A549 (cell line): ENCODE measurements at regions not wholly inside any gene's neighbourhood (a gene's known extent, or its start where the extent isn't known, plus 50 kb on each side); places are given as distances from the start of the nearest gene placed in this dataset.

Experiments used
- ATAC-seq, 2 experiments: fragments of 200-7000 bp in 1 of 2; fragments of >200 bp in 1 of 2; cut with Nextera tagmentation in 1 of 2; cut with Tn5 transposase in 1 of 2; 3 replicates each; pipeline versions ENCODE4 v1.8.0 to v1.9.1; 2018 to 2020; ENCODE audit warnings: mild to moderate bottlenecking in 1 of 2, moderate library complexity in 1 of 2
- CTCF ChIA-PET: fragments of 300-600 bp; sonication (Branson Sonifier 250); formaldehyde crosslinking; extraction: SDS; loops from one replicate; lab custom pipeline; 2021; ENCODE audit warnings: antibody characterized with exemption, inconsistent platforms; lab: Yijun Ruan, JAX
- POLR2A ChIA-PET: fragments of 350-600 bp; formaldehyde crosslinking; extraction: SDS; loops from one replicate; lab custom pipeline; 2021; ENCODE audit warnings: antibody characterized with exemption, inconsistent platforms; lab: Yijun Ruan, JAX
- DNase-seq, 2 experiments: peaks; one replicate each; pipeline versions ENCODE4 v3.0.0 to v3.0.0-alpha.2; 2011 to 2016; ENCODE audit warnings: low read depth in 1 of 2, low spot score in 1 of 2
- FAIRE-seq: peaks from 2 replicates; lab custom pipeline; 2011; peaks lifted over from hg19 to GRCh38; lab: Jason Lieb, UNC
- H3K27ac ChIP-seq, 2 experiments: fragments of >200 bp; sonication (Bioruptor Twin); formaldehyde crosslinking; 3 replicates each; pipeline ENCODE4 v1.5.1; 2016 to 2017
- H3K4me1 ChIP-seq: fragments of >200 bp; sonication (Bioruptor Twin); formaldehyde crosslinking; 3 replicates; pipeline ENCODE4 v1.6.1; 2016
- H3K4me2 ChIP-seq: fragments of >200 bp; sonication (Bioruptor Twin); formaldehyde crosslinking; 3 replicates; pipeline ENCODE4 v1.6.1; 2016
- H3K4me3 ChIP-seq: fragments of >200 bp; sonication (Bioruptor Twin); formaldehyde crosslinking; 3 replicates; pipeline ENCODE4 v1.5.1; 2016
- H3K9me3 ChIP-seq: fragments of >200 bp; sonication (Bioruptor Twin); formaldehyde crosslinking; 3 replicates; pipeline ENCODE4 v1.6.1; 2016
- BCL3 ChIP-seq: fragments of >200 bp; sonication (Bioruptor Twin); formaldehyde crosslinking; IDR thresholded peaks from 3 replicates; pipeline ENCODE4 v1.6.1; 2016
- CBX2 ChIP-seq: fragments of 200-600 bp; sonication (generic); IDR thresholded peaks from 2 replicates; pipeline ENCODE4 v1.6.1; 2016; ENCODE audit warnings: low read depth, mild to moderate bottlenecking, borderline replicate concordance
- CEBPB ChIP-seq, 2 experiments: fragments of >200 bp in 1 of 2; sonication (Bioruptor Twin) in 1 of 2; formaldehyde crosslinking in 1 of 2; IDR thresholded peaks; 2 replicates each; pipeline ENCODE4 v1.6.1; 2012 to 2016
- E2F6 ChIP-seq: IDR thresholded peaks from 2 replicates; pipeline ENCODE4 v1.6.1; 2012; ENCODE audit warnings: low read depth, borderline replicate concordance
- EHF ChIP-seq: fragments of 250-450 bp; sonication (Bioruptor Pico); IDR thresholded peaks from 2 replicates; pipeline ENCODE4 v1.5.0; 2020; ENCODE audit warnings: mild to moderate bottlenecking
- EHMT2 ChIP-seq: fragments of 200-600 bp; sonication (generic); IDR thresholded peaks from 2 replicates; pipeline ENCODE4 v1.6.1; 2016; ENCODE audit warnings: antibody characterized with exemption, low read depth, mild to moderate bottlenecking, moderate library complexity
- FOSB ChIP-seq: fragments of 250-450 bp; sonication (Bioruptor Pico); IDR thresholded peaks from 2 replicates; pipeline ENCODE4 v1.5.0; 2020; ENCODE audit warnings: mild to moderate bottlenecking, moderate library complexity
- FOXS1 ChIP-seq: fragments of 250-450 bp; sonication (Bioruptor Pico); IDR thresholded peaks from 2 replicates; pipeline ENCODE4 v1.5.0; 2020; ENCODE audit warnings: mild to moderate bottlenecking, moderate library complexity
- HDAC2 ChIP-seq: fragments of 200-600 bp; sonication (generic); IDR thresholded peaks from 2 replicates; pipeline ENCODE4 v1.6.1; 2016
- HOXB5 ChIP-seq: fragments of 250-450 bp; sonication (Bioruptor Pico); IDR thresholded peaks from 2 replicates; pipeline ENCODE4 v1.5.0; 2020; ENCODE audit warnings: mild to moderate bottlenecking, moderate library complexity
- JUNB ChIP-seq: fragments of >200 bp; sonication (Bioruptor Twin); formaldehyde crosslinking; IDR thresholded peaks from 2 replicates; pipeline ENCODE4 v1.6.1; 2016
- KDM1A ChIP-seq: fragments of 200-600 bp; sonication (generic); IDR thresholded peaks from 2 replicates; pipeline ENCODE4 v1.6.1; 2016; ENCODE audit warnings: low read depth, mild to moderate bottlenecking
- MAX ChIP-seq: IDR thresholded peaks from 2 replicates; pipeline ENCODE4 v1.6.1; 2012
- NPAS2 ChIP-seq: fragments of 250-450 bp; sonication (Bioruptor Pico); IDR thresholded peaks from 2 replicates; pipeline ENCODE4 v1.8.0; 2022; ENCODE audit warnings: mild to moderate bottlenecking, moderate library complexity, borderline replicate concordance
- POLR2A ChIP-seq: IDR thresholded peaks from 2 replicates; pipeline ENCODE4 v1.6.1; 2012; ENCODE audit warnings: mild to moderate bottlenecking, low read length
- RAD21 ChIP-seq, 2 experiments: fragments of >200 bp in 1 of 2; sonication (Bioruptor Twin) in 1 of 2; formaldehyde crosslinking in 1 of 2; IDR thresholded peaks in 1 of 2; conservative IDR thresholded peaks in 1 of 2; 2 replicates in 1 of 2; 3 replicates in 1 of 2; pipeline ENCODE4 v1.6.1; 2012 to 2018; ENCODE audit warnings: inconsistent platforms in 1 of 2
- SMC3 ChIP-seq: fragments of >200 bp; sonication (Bioruptor Twin); formaldehyde crosslinking; IDR thresholded peaks from 3 replicates; pipeline ENCODE4 v1.6.1; 2018; ENCODE audit warnings: inconsistent platforms
- SREBF2 ChIP-seq: fragments of 450-650 bp; IDR thresholded peaks from 2 replicates; pipeline ENCODE4 v1.6.1; 2014; ENCODE audit warnings: mild to moderate bottlenecking, moderate library complexity
- ZC3H11A ChIP-seq: fragments of 450-650 bp; IDR thresholded peaks from 2 replicates; pipeline ENCODE4 v1.6.1; 2014; ENCODE audit warnings: antibody characterized with exemption, mild to moderate bottlenecking
- ZSCAN20 ChIP-seq: fragments of 250-450 bp; sonication (Bioruptor Pico); IDR thresholded peaks from 2 replicates; pipeline ENCODE4 v1.8.0; 2022; ENCODE audit warnings: mild to moderate bottlenecking, moderate library complexity
- WGBS: methylation state at CpG from one replicate; pipeline ENCODE4 v1.1.6; 2017; ENCODE audit errors: missing lambda C conversion rate; 5-methylcytosine and 5-hydroxymethylcytosine counted together

- no peak overlapping the region for H3K27ac ChIP-seq
- CTCF ChIA-PET: interaction anchor here (1.5 kb wide), 1 partner anchor 12 kb away, joined by 4 read pairs; no protein-coding TSS in a partner anchor
- WGBS: 20% methylated on average over 5 of the region's 5 CpGs
- DNase-seq: no peak
- H3K9me3 ChIP-seq: no peaks in the 10 kb centered on the region
- no peaks in the 10 kb centered on the region for H3K4me1 ChIP-seq
- no peak for ATAC-seq
- TF ChIP-seq EHMT2 (no peak), EHF (CRISPR knock-in tag) (no peak), E2F6 (no peak), FOSB (no peak), RAD21 (conservative IDR thresholded peaks at IDR 0.05 in 1 of 2, IDR thresholded peaks at IDR 0.05 in 1 of 2) (no peak), SREBF2 (no peak), KDM1A (no peak)
- POLR2A ChIA-PET: no interaction called here
- FAIRE-seq: no peak
- H3K4me3 ChIP-seq: no peak overlapping the region
- H3K4me2 ChIP-seq: no peak overlapping the region
Observed at GRCh38 chr9:23493219-23493618, 332.8 kb downstream of the ELAVL2 start.

- ATAC-seq (no peak), DNase-seq (no peak), FAIRE-seq (no peak)
- CTCF ChIA-PET: interaction anchor here (0.7 kb wide), 1 partner anchor 14 kb away, joined by 3 read pairs; no protein-coding TSS in a partner anchor
- Histone ChIP-seq H3K27ac (no peak overlapping the region), H3K4me2 (no peak overlapping the region), H3K4me3 (no peak overlapping the region), H3K9me3 (no peaks in the 10 kb centered on the region), H3K4me1 (no peaks in the 10 kb centered on the region)
- WGBS: 4% methylated on average over 2 of the region's 2 CpGs
- POLR2A ChIA-PET: no interaction called here
- no peak for TF ChIP-seq HDAC2
- TF ChIP-seq FOXS1 (CRISPR knock-in tag): no peak
- no peak for TF ChIP-seq ZSCAN20
- TF ChIP-seq JUNB: no peak
- TF ChIP-seq ZC3H11A: no peak
Observed at GRCh38 chr9:23496489-23497136, 329.4 kb downstream of the ELAVL2 start.

GRCh38 chr9:23497137-23497504, 328.9 kb downstream of the ELAVL2 start:
- FAIRE-seq (no peak), ATAC-seq (no peak)
- no peak for TF ChIP-seq CEBPB (IDR thresholded peaks at IDR 0.05)
- TF ChIP-seq ZC3H11A: no peak
- no peak for TF ChIP-seq POLR2A
- TF ChIP-seq HDAC2: no peak
- TF ChIP-seq, all 56 proteins: peak for 0
- no peaks in the 10 kb centered on the region for H3K9me3 ChIP-seq
- H3K27ac ChIP-seq: no peak overlapping the region
- no peak for DNase-seq
- 1% methylated on average over 4 of the region's 4 CpGs for WGBS
- H3K4me3 ChIP-seq: no peak overlapping the region
- no peaks in the 10 kb centered on the region for H3K4me1 ChIP-seq
- ChIA-PET CTCF (interaction anchor here (0.7 kb wide), 1 partner anchor 14 kb away, joined by 3 read pairs; no protein-coding TSS in a partner anchor), POLR2A (no interaction called here)
- no peak overlapping the region for H3K4me2 ChIP-seq

- no peak for DNase-seq
- ChIA-PET POLR2A (no interaction called here), CTCF (no interaction called here)
- no peaks in the 10 kb centered on the region for H3K9me3 ChIP-seq
- TF ChIP-seq CBX2 (no peak), SMC3 (no peak), HOXB5 (CRISPR knock-in tag) (no peak), NPAS2 (CRISPR knock-in tag) (no peak), BCL3 (no peak), MAX (no peak)
- FAIRE-seq: no peak
- ATAC-seq: no peak
- no peak overlapping the region for H3K27ac ChIP-seq
- H3K4me3 ChIP-seq: no peak overlapping the region
- H3K4me2 ChIP-seq: no peak overlapping the region
- no peaks in the 10 kb centered on the region for H3K4me1 ChIP-seq
- 0% methylated on average over 1 of the region's 1 CpG for WGBS
Observed at GRCh38 chr9:23502004-23502403, 324.0 kb downstream of the ELAVL2 start.
